K562 (cell line): ENCODE measurements at regions not wholly inside any gene's neighbourhood (a gene's known extent, or its start where the extent isn't known, plus 50 kb on each side); places are given as distances from the start of the nearest gene placed in this dataset.

ENCODE experiments used
- ATAC-seq: fragments of 200-7000 bp; cut with Tn5 transposase; 3 replicates; pipeline ENCODE4 v1.9.1; 2020; ENCODE audit warnings: moderate library complexity
- BruUV-seq: library from RNA; stranded (reverse); fragments of 400-500 nt; replicated peaks from 2 replicates; lab custom pipeline; 2021; lab: Mats Ljungman, UMichigan
- CTCF ChIA-PET: fragments of 300-600 bp; formaldehyde crosslinking; extraction: SDS; loops from one replicate; lab custom pipeline; 2021; ENCODE audit warnings: low intra/inter-chr PET ratio; lab: Yijun Ruan, JAX
- POLR2A ChIA-PET: fragments of 300-600, 350-650 bp; sonication (Branson Sonifier 250); formaldehyde crosslinking; extraction: SDS; loops from one replicate; lab custom pipeline; 2021; ENCODE audit warnings: antibody characterized with exemption, inconsistent platforms; lab: Yijun Ruan, JAX
- DNase-seq, 4 experiments: peaks; one replicate each; pipeline versions ENCODE4 v3.0.0 to v3.0.0-alpha.2; 2011 to 2018; ENCODE audit warnings: low spot score in 3 of 4, mixed read lengths in 3 of 4; ENCODE audit errors: extremely low read depth in 1 of 4
- FAIRE-seq: peaks from 2 replicates; lab custom pipeline; 2011; peaks lifted over from hg19 to GRCh38; lab: Jason Lieb, UNC
- H2AFZ ChIP-seq: 2 replicates; pipeline ENCODE4 v1.6.0; 2011; ENCODE audit warnings: low read depth, low read length, control low read depth, inconsistent platforms
- H3K27ac ChIP-seq: fragments of 200-600 bp; 3 replicates; pipeline ENCODE4 v1.8.0; 2011; ENCODE audit warnings: low read depth, mild to moderate bottlenecking, control low read depth, inconsistent platforms, low read length, moderate library complexity, mixed read lengths; ENCODE audit errors: extremely low read depth
- H3K27me3 ChIP-seq, 2 experiments: fragments of 300-600 bp in 1 of 2; 2 replicates in 1 of 2; 3 replicates in 1 of 2; pipeline versions ENCODE4 v1.6.0 to v1.8.0; 2011; ENCODE audit warnings: inconsistent platforms in 2 of 2, low read length in 2 of 2, mild to moderate bottlenecking in 1 of 2, mixed read lengths in 1 of 2, moderate library complexity in 1 of 2; ENCODE audit not compliant: control insufficient read depth in 2 of 2, insufficient read depth in 2 of 2
- H3K36me3 ChIP-seq: fragments of 300-600 bp; 3 replicates; pipeline ENCODE4 v1.8.0; 2011; ENCODE audit warnings: mild to moderate bottlenecking, low read length, inconsistent platforms; ENCODE audit not compliant: control insufficient read depth, insufficient read depth
- H3K4me1 ChIP-seq, 2 experiments: fragments of 200-600 bp in 1 of 2; replicated peaks in 1 of 2; 2 replicates in 1 of 2; 3 replicates in 1 of 2; pipeline versions ENCODE4 v1.5.1 to v1.8.0; 2011; ENCODE audit warnings: inconsistent platforms in 2 of 2, low read length in 2 of 2, mild to moderate bottlenecking in 1 of 2, mixed read lengths in 1 of 2, moderate library complexity in 1 of 2; ENCODE audit not compliant: control insufficient read depth in 2 of 2, insufficient read depth in 2 of 2
- H3K4me2 ChIP-seq: 2 replicates; pipeline ENCODE4 v1.6.1; 2011; ENCODE audit warnings: low read length, control low read depth, inconsistent platforms, mixed read lengths; ENCODE audit not compliant: insufficient read depth
- H3K4me3 ChIP-seq: fragments of 200-600 bp; sonication (generic), shearing (Covaris generic); 2 replicates; pipeline ENCODE4 v1.5.1; 2016; ENCODE audit warnings: control low read depth, inconsistent platforms
- H3K79me2 ChIP-seq: fragments of 200-600 bp; 3 replicates; pipeline ENCODE4 v1.8.0; 2011; ENCODE audit warnings: low read length, inconsistent platforms; ENCODE audit not compliant: control insufficient read depth, insufficient read depth
- H3K9ac ChIP-seq, 2 experiments: 2 replicates each; pipeline versions ENCODE4 v1.6.0 to v1.6.1; 2011; ENCODE audit warnings: low read depth in 2 of 2, low read length in 2 of 2, control low read depth in 1 of 2, inconsistent platforms in 1 of 2, mild to moderate bottlenecking in 1 of 2, mixed read lengths in 1 of 2; ENCODE audit not compliant: insufficient read depth in 1 of 2
- H3K9me1 ChIP-seq: one replicate; pipeline ENCODE4 v1.6.0; 2011; ENCODE audit warnings: inconsistent platforms, mild to moderate bottlenecking, low read length, moderate library complexity; ENCODE audit not compliant: control insufficient read depth, insufficient read depth
- H3K9me3 ChIP-seq: replicated peaks from 2 replicates; pipeline ENCODE4 v1.5.1; 2011; ENCODE audit warnings: low read depth, low read length, inconsistent platforms; ENCODE audit not compliant: control insufficient read depth, insufficient read depth
- H4K20me1 ChIP-seq: replicated peaks from 2 replicates; pipeline ENCODE4 v1.6.1; 2011; ENCODE audit warnings: low read length, inconsistent platforms, mixed read lengths; ENCODE audit not compliant: control insufficient read depth, insufficient read depth
- CREM ChIP-seq: IDR thresholded peaks from 2 replicates; pipeline ENCODE4 v1.6.1; 2014; ENCODE audit warnings: antibody characterized with exemption, low read depth
- E2F1 ChIP-seq: sonication (generic); formaldehyde crosslinking; IDR thresholded peaks from 2 replicates; pipeline ENCODE4 v1.8.1; 2023; ENCODE audit warnings: mild to moderate bottlenecking, missing genetic modification reagents, moderate library complexity
- HDAC1 ChIP-seq, 2 experiments: fragments of 450-650 bp; IDR thresholded peaks; 2 replicates each; pipeline ENCODE4 v1.6.1; 2016 to 2017; ENCODE audit warnings: inconsistent platforms in 1 of 2, mild to moderate bottlenecking in 1 of 2, moderate library complexity in 1 of 2
- HDAC6 ChIP-seq: IDR thresholded peaks from 2 replicates; pipeline ENCODE4 v1.6.1; 2012; ENCODE audit warnings: low read depth, mild to moderate bottlenecking, control low read depth, inconsistent platforms, low read length, moderate library complexity
- KAT2B ChIP-seq: IDR thresholded peaks from one replicate; pipeline ENCODE4 v1.6.1; 2012; ENCODE audit warnings: low read depth, mild to moderate bottlenecking, control low read depth, inconsistent platforms, low read length, moderate library complexity
- NCOA4 ChIP-seq: fragments of 450-650 bp; IDR thresholded peaks from 2 replicates; pipeline ENCODE4 v1.6.1; 2018; ENCODE audit warnings: mild to moderate bottlenecking; ENCODE audit not compliant: partially characterized antibody
- NFIC ChIP-seq: fragments of 450-650 bp; IDR thresholded peaks from 2 replicates; pipeline ENCODE4 v1.6.1; 2017; ENCODE audit warnings: mild to moderate bottlenecking, inconsistent platforms
- RUNX1 ChIP-seq: sonication (generic); IDR thresholded peaks from 2 replicates; pipeline ENCODE4 v1.6.1; 2016; ENCODE audit warnings: antibody characterized with exemption, low read depth
- TAF7 ChIP-seq: fragments of 450-650 bp; IDR thresholded peaks from 2 replicates; pipeline ENCODE4 v1.6.1; 2016; ENCODE audit warnings: missing genetic modification characterization, missing compliant biosample characterization
- ZBTB1 ChIP-seq: sonication (generic); formaldehyde crosslinking; IDR thresholded peaks from 2 replicates; pipeline ENCODE4 v1.8.1; 2023; ENCODE audit warnings: missing genetic modification reagents, low read depth, mild to moderate bottlenecking, borderline replicate concordance
- WGBS: fragments of 100-300 bp; shearing (Covaris generic); methylation state at CpG from one replicate; pipeline ENCODE4 v1.1.6; 2016; ENCODE audit warnings: low coverage, mixed read lengths; ENCODE audit not compliant: insufficient coverage; ENCODE audit errors: missing lambda C conversion rate; 5-methylcytosine and 5-hydroxymethylcytosine counted together
- in situ Hi-C: fragments of 300-500 bp; cut with MboI; formaldehyde crosslinking; loops from 4 replicates; pipeline ENCODE4 v1.15.0; 2018; ENCODE audit warnings: inconsistent platforms, mixed read lengths
- intact Hi-C: fragments of 100-400 bp; cut with micrococcal nuclease; formaldehyde crosslinking; loops from 2 replicates; pipeline ENCODE4 v1.14.2; 2022
- TF ChIP-seq, protein P1 (sequence below): fragments of 450-650 bp; formaldehyde crosslinking; IDR thresholded peaks from 2 replicates; pipeline ENCODE4 v1.4.0; 2022; ENCODE audit warnings: missing genetic modification characterization

DNA sequence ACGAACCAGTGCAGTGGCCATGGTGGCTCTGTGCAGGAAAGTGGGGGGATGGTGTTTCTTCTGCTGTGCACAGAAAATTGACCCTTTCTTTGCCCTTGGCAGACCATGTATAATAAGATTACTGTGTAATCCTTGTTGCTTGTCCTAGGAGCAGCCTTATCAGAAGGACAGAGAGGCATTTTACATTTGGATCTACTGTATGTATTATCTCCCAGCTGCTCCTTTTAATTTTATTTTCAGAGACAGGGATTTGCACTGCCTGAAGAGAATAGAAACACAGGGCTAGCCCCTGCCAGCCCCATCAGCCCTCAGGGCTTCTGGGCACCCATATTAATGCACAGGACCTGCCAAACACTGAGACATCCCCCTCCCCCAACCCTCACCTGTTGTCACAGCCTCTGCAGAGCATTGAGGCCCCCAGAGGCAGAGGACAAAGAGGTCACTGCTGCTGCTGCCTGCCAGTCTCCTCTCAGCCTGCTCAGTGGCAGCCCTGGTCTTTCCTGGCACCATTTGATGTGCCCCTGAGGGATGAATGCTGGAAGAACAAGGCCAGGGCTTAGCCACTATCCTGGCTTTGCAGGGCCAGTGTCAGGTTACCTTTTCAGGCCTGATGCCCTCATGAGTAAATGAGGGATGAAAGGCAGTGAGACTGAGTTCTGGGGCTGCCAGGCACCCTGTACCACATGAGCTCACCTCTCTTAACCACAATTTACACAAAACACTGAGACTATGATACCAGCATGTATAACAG, 533.4 kb downstream of the NTRK3 start:
- H3K79me2 ChIP-seq, result no peaks in the 10 kb centered on the region
- no peaks in the 10 kb centered on the region for H4K20me1 ChIP-seq
- no TSS peak for BruUV-seq
- peaks cover 0 to 12% of the 10 kb centered on the region in 2 experiments; a peak in 2 of 5 replicates for H3K27me3 ChIP-seq
- no peaks in the 10 kb centered on the region for H3K4me1 ChIP-seq
- intact Hi-C loops (no loop called here), in situ Hi-C loops (no loop called here)
- POLR2A ChIA-PET, result interaction anchor here (0.6 to 1.0 kb wide), 2 partner anchors 10 to 11 kb away, joined by 3 read pairs; no protein-coding TSS in a partner anchor
- no peaks in the 10 kb centered on the region for H3K36me3 ChIP-seq
- no peak overlapping the region for H3K9ac ChIP-seq
- H3K4me2 ChIP-seq, result no peak overlapping the region
- WGBS, result 38% methylated on average over 1 of the region's 1 CpG
- no peak overlapping the region for H3K4me3 ChIP-seq
- DNase-seq, result no peak
- CTCF ChIA-PET, result no interaction called here
- no peaks in the 10 kb centered on the region for H3K9me3 ChIP-seq
- no peak overlapping the region for H2AFZ ChIP-seq
- no peak for TF ChIP-seq NFIC
- TF ChIP-seq CREM, result no peak
- no peak for TF ChIP-seq RUNX1
- TF ChIP-seq, protein P1, sequence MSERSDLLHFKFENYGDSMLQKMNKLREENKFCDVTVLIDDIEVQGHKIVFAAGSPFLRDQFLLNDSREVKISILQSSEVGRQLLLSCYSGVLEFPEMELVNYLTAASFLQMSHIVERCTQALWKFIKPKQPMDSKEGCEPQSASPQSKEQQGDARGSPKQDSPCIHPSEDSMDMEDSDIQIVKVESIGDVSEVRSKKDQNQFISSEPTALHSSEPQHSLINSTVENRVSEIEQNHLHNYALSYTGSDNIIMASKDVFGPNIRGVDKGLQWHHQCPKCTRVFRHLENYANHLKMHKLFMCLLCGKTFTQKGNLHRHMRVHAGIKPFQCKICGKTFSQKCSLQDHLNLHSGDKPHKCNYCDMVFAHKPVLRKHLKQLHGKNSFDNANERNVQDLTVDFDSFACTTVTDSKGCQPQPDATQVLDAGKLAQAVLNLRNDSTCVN (CRISPR knock-in tag), result no peak
- TF ChIP-seq KAT2B, result no peak
- no peak for TF ChIP-seq ZBTB1
- TF ChIP-seq HDAC6, result no peak
- TF ChIP-seq HDAC1 (IDR thresholded peaks at IDR 0.05), result no peak
- no peak for TF ChIP-seq TAF7 (tag)
- no peak for TF ChIP-seq E2F1
- no peak for TF ChIP-seq NCOA4
- H3K27ac ChIP-seq, result no peak overlapping the region
- no peak for FAIRE-seq
- no peaks in the 10 kb centered on the region for H3K9me1 ChIP-seq
- ATAC-seq, result no peak
